ENCODE measurements at regions not wholly inside any gene's neighbourhood (a gene's known extent, or its start where the extent isn't known, plus 50 kb on each side); places are given as distances from the start of the nearest gene placed in this dataset.

DNA sequence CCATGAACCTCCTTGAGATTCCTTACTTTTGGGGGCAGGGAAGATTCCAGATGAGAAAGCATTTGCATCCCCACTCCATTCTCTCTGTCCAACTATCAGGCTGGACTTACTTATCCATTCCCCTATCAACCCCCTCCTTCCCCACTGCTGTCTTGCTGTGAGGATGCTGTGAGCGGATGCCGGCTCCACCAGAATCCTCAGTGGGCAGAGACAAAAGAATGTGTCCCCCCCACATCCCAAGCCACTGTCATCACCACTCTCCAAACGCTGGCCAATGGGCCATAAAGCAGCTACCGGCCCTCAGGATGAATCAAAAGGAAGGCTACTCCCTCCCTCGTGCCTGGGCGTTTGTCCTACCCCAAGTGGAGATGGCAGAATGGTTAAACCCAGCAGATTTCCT, 173.0 kb upstream of the NTF3 start:
- TF ChIP-seq, protein P1, sequence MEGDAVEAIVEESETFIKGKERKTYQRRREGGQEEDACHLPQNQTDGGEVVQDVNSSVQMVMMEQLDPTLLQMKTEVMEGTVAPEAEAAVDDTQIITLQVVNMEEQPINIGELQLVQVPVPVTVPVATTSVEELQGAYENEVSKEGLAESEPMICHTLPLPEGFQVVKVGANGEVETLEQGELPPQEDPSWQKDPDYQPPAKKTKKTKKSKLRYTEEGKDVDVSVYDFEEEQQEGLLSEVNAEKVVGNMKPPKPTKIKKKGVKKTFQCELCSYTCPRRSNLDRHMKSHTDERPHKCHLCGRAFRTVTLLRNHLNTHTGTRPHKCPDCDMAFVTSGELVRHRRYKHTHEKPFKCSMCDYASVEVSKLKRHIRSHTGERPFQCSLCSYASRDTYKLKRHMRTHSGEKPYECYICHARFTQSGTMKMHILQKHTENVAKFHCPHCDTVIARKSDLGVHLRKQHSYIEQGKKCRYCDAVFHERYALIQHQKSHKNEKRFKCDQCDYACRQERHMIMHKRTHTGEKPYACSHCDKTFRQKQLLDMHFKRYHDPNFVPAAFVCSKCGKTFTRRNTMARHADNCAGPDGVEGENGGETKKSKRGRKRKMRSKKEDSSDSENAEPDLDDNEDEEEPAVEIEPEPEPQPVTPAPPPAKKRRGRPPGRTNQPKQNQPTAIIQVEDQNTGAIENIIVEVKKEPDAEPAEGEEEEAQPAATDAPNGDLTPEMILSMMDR (IDR thresholded peaks at IDR 0.05), result no peak
- TF ChIP-seq POLR2A (IDR thresholded peaks at IDR 0.05), result no peak
